Transverse colon (tissue), 3 donors: ENCODE measurements at regions not wholly inside any gene's neighbourhood (a gene's known extent, or its start where the extent isn't known, plus 50 kb on each side); places are given as distances from the start of the nearest gene placed in this dataset.

Source experiments
- POLR2A ChIP-seq: fragments of 450-650 bp; IDR thresholded peaks from one replicate; pipeline ENCODE4 v1.6.1; 2016; ENCODE audit warnings: antibody characterized with exemption, mild to moderate bottlenecking, moderate library complexity
- POLR2AphosphoS5 ChIP-seq, 3 donors: sonication (generic); formaldehyde crosslinking; IDR thresholded peaks; one replicate each; pipeline ENCODE4 v1.6.1; 2016; ENCODE audit warnings: antibody characterized with exemption in 3 of 3

- TF ChIP-seq POLR2A (no peak), POLR2AphosphoS5 (IDR thresholded peaks at IDR 0.05) (no peak)
Measured at GRCh38 chr13:21837288-21837687, 166.4 kb downstream of the FGF9 start.
